HAP-1 (cell line): ENCODE measurements at regions not wholly inside any gene's neighbourhood (a gene's known extent, or its start where the extent isn't known, plus 50 kb on each side); places are given as distances from the start of the nearest gene placed in this dataset.

Experiments used
- DNase-seq, 2 experiments: peaks; one replicate each; pipeline ENCODE4 v3.0.0-alpha.2; 2016 to 2020; ENCODE audit warnings: low spot score in 2 of 2
- H3K27me3 ChIP-seq: fragments of 250-450 bp; sonication (Bioruptor Pico); 2 replicates; pipeline ENCODE4 v1.5.1; 2020; ENCODE audit warnings: low read depth, mild to moderate bottlenecking, moderate library complexity
- H3K36me3 ChIP-seq: fragments of 250-450 bp; sonication (Bioruptor Pico); replicated peaks from 2 replicates; pipeline ENCODE4 v1.5.1; 2020; ENCODE audit warnings: mild to moderate bottlenecking
- H3K4me1 ChIP-seq: fragments of 250-450 bp; sonication (Bioruptor Pico); 2 replicates; pipeline ENCODE4 v1.5.1; 2020; ENCODE audit warnings: mild to moderate bottlenecking
- H3K4me3 ChIP-seq: fragments of 250-450 bp; sonication (Bioruptor Pico); 2 replicates; pipeline ENCODE4 v1.5.1; 2020; ENCODE audit warnings: mild to moderate bottlenecking, moderate library complexity
- H3K9me3 ChIP-seq: fragments of 250-450 bp; sonication (Bioruptor Pico); 2 replicates; pipeline ENCODE4 v1.5.1; 2020; ENCODE audit warnings: mild to moderate bottlenecking, moderate library complexity
- in situ Hi-C: fragments of 300-500 bp; cut with MboI; formaldehyde crosslinking; loops from 3 replicates; pipeline ENCODE4 v1.14.3; 2020; ENCODE audit warnings: low sequenced_read_pairs, inconsistent platforms, mixed read lengths

DNA sequence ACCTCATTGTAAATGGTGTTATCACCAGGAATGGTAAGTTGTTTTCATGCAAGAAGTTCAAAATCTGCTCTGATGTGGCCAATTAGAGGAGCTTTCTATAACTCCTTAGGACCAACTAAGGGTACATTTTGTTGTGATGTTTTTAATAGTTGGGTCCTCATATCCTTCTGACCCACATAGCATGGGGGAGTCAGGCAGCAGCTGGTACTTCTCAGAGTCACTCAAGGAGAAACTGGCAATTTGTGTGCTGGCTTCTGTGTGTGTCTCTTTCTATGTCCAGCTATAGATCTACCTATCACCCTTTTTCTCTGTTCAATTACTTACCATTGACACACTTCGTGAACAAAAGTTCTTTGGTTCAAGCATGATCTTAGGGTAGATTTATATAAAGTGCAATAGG lies 194.3 kb upstream of the TENM3 start:
- DNase-seq = no peak
- Histone ChIP-seq H3K4me1 (no peaks in the 10 kb centered on the region), H3K27me3 (no peaks in the 10 kb centered on the region), H3K4me3 (no peak overlapping the region), H3K9me3 (no peaks in the 10 kb centered on the region), H3K36me3 (no peaks in the 10 kb centered on the region)
- in situ Hi-C loops = no loop called here

DNA sequence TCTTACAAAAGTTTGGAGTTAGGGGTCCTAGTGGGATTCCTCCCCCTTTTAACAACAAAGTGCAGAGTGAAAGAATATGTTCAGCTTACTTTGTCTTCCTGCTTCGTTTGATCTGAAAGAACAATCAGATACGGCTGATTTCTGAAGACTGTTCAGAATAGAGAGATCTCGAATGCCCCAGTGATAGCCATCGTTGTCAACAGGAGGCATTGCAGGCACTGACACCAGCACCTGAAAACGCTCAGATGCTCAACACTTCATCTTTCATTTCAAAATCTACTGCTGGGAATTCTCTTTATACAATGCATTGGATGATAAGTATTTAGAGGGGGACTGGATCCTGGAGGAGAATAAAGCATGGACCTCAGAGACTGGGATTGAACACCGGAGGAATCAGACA lies 186.3 kb upstream of the TENM3 start:
- H3K4me1 ChIP-seq = no peaks in the 10 kb centered on the region; the same call in 1 of the 2 replicates
- H3K27me3 ChIP-seq = no peaks in the 10 kb centered on the region
- H3K36me3 ChIP-seq = no peaks in the 10 kb centered on the region
- no peak for DNase-seq
- no peaks in the 10 kb centered on the region for H3K9me3 ChIP-seq
- H3K4me3 ChIP-seq = no peak overlapping the region
- in situ Hi-C loops = no loop called here

DNA sequence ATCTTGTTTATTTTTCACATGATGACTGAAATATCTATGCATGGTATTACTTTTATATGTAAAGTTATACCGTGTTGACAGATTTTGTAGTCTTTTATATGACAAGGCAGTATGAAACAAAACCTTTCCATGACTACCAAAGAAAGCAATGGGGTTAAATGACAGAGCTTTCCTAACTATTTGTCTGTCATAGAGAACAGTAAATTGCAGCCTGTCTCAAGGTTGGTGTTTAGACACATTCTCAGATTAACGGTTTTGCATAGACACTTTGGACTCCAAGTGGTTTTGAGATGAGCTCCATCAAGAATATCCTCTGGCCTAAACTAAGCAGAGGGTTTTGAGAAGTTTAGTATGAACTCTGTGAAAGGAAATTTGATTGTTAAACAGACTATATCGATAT lies 180.7 kb upstream of the TENM3 start:
- H3K36me3 ChIP-seq = no peaks in the 10 kb centered on the region
- no peaks in the 10 kb centered on the region for H3K27me3 ChIP-seq
- peak in 1 of 2 experiments; percentile 75 for DNase-seq
- peaks cover 17% of the 10 kb centered on the region for H3K4me1 ChIP-seq
- no peaks in the 10 kb centered on the region for H3K9me3 ChIP-seq
- H3K4me3 ChIP-seq = no peak overlapping the region
- in situ Hi-C loops = no loop called here

DNA sequence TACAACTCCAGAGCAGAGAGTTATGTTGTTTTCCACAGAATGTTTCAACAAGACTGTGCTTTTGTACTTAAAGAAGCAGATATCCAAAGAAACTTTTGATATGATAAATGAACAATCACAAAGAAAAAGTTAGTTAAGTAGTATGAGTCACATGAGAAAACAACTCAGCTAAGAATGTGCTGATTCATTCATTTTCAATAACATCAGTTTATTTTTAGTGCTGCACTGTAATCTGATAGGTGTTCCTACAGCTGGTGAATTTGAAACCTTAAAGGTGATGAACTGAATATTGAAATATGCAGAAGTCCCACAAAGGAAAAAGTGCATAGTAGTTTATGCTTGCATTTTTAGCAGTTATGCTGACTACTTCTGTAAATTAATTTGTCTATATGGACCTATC lies 180.3 kb upstream of the TENM3 start:
- H3K36me3 ChIP-seq = no peaks in the 10 kb centered on the region
- DNase-seq = peak in 1 of 2 experiments; percentile 94

DNA sequence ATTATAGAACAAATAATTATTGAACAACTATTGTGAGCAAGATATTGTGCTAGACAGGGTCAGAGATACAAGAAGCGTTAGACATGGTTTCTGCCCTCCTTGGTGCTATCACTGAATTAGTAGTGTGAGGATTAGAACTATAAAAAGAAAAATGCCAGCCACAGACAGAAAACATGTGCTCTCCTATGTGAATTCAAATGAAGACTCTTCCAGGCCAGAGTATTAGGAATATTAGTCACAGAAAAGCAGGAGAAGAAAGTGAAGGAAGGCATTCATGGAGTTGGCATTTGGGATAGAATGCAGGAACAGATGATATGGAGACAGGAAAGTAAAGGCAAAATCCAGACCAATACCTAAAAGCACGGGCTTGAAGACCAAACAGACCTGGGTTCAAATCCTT lies 179.6 kb upstream of the TENM3 start:
- H3K9me3 ChIP-seq = no peaks in the 10 kb centered on the region
- H3K4me3 ChIP-seq = no peak overlapping the region
- no peaks in the 10 kb centered on the region for H3K36me3 ChIP-seq
- no peaks in the 10 kb centered on the region for H3K27me3 ChIP-seq
- in situ Hi-C loops = no loop called here
- H3K4me1 ChIP-seq = peaks cover 17% of the 10 kb centered on the region
- peak in 1 of 2 experiments; percentile 28 for DNase-seq

More for the DNA sequence above, 180.3 kb upstream of the TENM3 start:
- Histone ChIP-seq H3K4me1 (peaks cover 17% of the 10 kb centered on the region), H3K27me3 (no peaks in the 10 kb centered on the region), H3K4me3 (no peak overlapping the region), H3K9me3 (no peaks in the 10 kb centered on the region)
- in situ Hi-C loops = no loop called here

DNA sequence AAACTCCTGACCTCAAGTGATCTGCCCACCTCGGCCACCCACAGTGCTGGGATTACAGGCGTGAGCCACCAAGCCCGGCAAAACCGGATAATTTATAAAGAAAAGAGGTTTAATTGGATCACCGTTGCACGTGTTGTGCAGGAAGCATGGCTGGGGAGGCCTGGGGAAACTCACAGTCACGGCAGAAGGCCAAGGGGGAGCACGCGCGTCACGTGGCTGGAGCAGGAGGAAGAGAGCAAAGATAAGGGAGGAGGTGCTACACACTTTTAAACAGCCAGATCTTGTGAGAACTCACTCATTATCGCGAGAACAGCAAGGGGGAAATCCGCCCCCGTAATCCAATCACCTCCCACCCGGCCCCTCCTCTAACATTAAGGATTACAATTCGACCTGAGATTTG lies 177.9 kb upstream of the TENM3 start:
- DNase-seq = no peak
- peaks cover 17% of the 10 kb centered on the region for H3K4me1 ChIP-seq
- in situ Hi-C loops = no loop called here
- H3K9me3 ChIP-seq = no peaks in the 10 kb centered on the region
- no peaks in the 10 kb centered on the region for H3K36me3 ChIP-seq
- H3K4me3 ChIP-seq = no peak overlapping the region
- no peaks in the 10 kb centered on the region for H3K27me3 ChIP-seq

DNA sequence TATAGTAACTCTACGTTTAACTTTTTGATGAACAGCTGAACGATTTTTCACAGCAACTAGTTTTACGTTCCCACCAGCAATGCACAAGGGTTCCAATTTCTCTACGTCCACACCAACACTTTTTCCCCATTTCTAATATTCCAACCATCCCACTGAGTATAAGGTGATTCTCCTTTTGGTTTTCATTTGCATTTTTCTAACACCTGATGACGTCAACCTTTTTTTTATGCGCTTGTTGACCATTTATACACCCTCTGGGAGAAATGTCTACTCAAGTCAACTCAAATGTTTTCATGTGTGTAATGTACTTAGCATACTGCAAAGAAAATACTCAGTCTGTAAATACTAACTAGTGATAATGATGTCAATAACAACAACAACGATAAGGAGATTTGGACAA lies 177.2 kb upstream of the TENM3 start:
- no peak for DNase-seq
- Histone ChIP-seq H3K27me3 (no peaks in the 10 kb centered on the region), H3K36me3 (no peaks in the 10 kb centered on the region), H3K9me3 (no peaks in the 10 kb centered on the region), H3K4me1 (peaks cover 17% of the 10 kb centered on the region), H3K4me3 (no peak overlapping the region)
- in situ Hi-C loops = no loop called here

DNA sequence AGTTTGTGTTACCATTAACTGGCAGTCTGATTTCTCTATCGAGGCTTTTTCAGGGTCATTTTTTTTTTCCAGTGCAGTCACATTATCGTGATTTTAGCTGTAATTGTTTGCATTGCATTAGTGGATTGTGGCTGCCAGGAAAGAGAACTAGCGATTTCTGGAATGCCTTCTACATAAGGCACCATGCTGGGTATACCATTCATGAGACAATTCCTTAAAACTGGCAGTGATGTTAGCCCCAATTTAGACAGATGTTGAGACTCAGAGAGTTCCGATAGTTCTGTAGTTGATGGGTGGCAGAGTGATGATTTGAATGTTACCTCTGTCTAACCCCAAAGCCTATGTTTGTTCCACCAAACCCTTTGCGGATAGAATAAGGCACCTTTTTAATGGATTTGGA lies 175.4 kb upstream of the TENM3 start:
- in situ Hi-C loops = no loop called here
- H3K4me1 ChIP-seq = peaks cover 9% of the 10 kb centered on the region
- H3K27me3 ChIP-seq = no peaks in the 10 kb centered on the region
- H3K36me3 ChIP-seq = no peaks in the 10 kb centered on the region
- H3K9me3 ChIP-seq = no peaks in the 10 kb centered on the region
- H3K4me3 ChIP-seq = no peak overlapping the region
- no peak for DNase-seq

DNA sequence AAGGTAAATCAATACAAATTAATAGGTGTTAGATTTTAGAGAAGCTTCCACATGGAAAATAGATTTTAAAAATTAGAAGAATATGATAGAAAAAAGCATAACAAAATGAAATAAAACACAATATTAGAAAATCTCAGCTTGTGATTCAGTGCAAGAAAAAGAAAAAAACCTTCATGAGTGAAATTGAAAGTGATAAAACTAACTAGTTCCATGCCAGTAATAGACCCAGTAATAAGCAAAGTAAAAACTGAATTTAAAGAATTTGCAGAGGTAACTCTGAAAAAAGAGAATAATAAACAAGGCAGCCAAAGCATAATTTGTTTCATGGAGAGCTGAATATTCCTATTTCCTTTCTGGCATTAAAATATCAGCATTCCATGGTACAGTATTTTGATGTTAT lies 174.3 kb upstream of the TENM3 start:
- no peak for DNase-seq
- peaks cover 1% of the 10 kb centered on the region; the same call in 1 of the 2 replicates for H3K4me1 ChIP-seq
- H3K36me3 ChIP-seq = no peaks in the 10 kb centered on the region
- in situ Hi-C loops = no loop called here
- no peak overlapping the region for H3K4me3 ChIP-seq
- no peaks in the 10 kb centered on the region for H3K9me3 ChIP-seq
- no peaks in the 10 kb centered on the region for H3K27me3 ChIP-seq

DNA sequence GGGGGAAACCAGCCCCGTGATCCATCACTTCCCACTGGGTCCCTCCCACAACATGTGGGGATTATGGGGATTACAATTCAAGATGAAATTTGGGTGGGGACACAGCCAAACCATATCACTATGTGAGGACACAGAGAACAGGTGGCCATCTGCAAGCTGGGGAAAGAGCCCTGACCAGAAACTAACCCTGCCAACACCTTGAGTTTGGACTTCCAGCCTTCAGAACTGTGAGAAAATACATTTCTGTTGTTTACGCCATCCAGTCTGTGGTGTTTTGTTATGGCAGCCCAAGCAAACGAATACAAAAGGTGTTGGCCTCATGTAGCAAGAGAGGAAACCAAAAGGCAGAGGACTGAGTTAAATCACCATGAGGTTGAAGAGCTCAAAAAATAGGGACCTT lies 169.9 kb upstream of the TENM3 start:
- peaks cover 9% of the 10 kb centered on the region; the same call in 1 of the 2 replicates for H3K4me1 ChIP-seq
- in situ Hi-C loops = no loop called here
- no peaks in the 10 kb centered on the region for H3K27me3 ChIP-seq
- no peak for DNase-seq
- no peak overlapping the region for H3K4me3 ChIP-seq
- no peaks in the 10 kb centered on the region for H3K36me3 ChIP-seq
- H3K9me3 ChIP-seq = no peaks in the 10 kb centered on the region

DNA sequence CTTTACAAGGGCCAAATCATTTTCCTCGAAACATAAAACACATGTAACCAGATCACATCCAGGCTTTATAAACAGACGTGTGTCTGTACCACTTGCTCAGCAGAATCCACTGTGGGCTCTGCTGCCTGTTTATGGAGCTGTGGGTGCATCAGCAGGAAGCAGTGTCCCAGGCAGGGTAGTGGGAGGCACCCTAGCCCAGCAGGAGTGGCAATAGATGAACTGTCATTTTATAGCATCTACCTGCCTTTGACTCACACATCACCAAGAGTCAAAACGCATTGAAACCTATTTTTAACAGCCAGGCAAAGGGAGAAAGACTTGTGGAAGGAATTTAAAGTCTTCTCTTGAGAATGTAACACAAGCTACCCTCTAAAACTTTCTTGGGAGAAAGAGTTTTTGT lies 169.1 kb upstream of the TENM3 start:
- Histone ChIP-seq H3K9me3 (no peaks in the 10 kb centered on the region), H3K4me3 (no peak overlapping the region), H3K4me1 (peaks cover 9% of the 10 kb centered on the region; the same call in 1 of the 2 replicates), H3K27me3 (no peaks in the 10 kb centered on the region), H3K36me3 (no peaks in the 10 kb centered on the region)
- in situ Hi-C loops = no loop called here
- peak; percentile 10 to 50 for DNase-seq

DNA sequence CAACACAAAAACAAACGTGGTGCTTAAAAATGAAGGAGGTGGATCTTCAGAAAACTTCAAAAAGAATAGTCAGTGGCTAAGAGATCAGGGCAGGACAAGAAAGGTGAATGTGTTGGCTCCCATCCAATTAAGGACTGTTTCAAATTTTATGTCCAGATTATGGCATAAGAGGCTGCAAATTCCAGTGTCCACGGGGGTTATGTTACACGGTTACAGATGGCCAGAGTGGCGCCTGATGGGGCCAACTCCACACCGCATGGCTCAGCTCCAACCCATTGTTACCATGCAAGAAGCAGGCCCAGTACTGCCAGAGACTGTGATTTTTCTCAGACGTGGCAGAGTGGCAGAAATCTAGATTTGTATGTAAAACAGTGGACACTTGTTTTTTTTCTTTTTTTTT lies 168.4 kb upstream of the TENM3 start:
- peaks cover 9% of the 10 kb centered on the region; the same call in 1 of the 2 replicates for H3K4me1 ChIP-seq
- no peak overlapping the region for H3K4me3 ChIP-seq
- peak in 1 of 2 experiments; percentile 17 for DNase-seq
- H3K9me3 ChIP-seq = no peaks in the 10 kb centered on the region
- H3K36me3 ChIP-seq = no peaks in the 10 kb centered on the region
- H3K27me3 ChIP-seq = no peaks in the 10 kb centered on the region
- in situ Hi-C loops = no loop called here

DNA sequence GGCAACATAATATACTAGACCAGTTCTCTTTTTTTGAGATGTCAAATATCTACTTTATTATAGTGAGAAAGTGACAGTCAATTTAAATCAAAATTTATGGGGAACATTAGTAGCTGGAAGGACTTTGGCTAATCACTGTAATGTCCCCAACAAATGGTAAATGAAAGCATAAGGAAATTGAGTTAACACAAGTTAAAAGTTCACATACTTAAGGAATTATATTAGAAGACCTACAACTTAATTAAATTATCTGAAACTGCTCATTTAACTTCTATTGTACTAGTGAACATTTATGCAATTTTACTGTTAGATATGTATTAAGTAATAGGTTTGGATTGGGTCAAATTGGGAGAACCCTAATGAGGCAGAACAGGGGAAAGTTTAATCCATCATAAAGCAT lies 160.3 kb upstream of the TENM3 start:
- DNase-seq = no peak
- Histone ChIP-seq H3K36me3 (no peaks in the 10 kb centered on the region), H3K27me3 (no peaks in the 10 kb centered on the region), H3K4me1 (peaks cover 34% of the 10 kb centered on the region), H3K9me3 (no peaks in the 10 kb centered on the region), H3K4me3 (no peak overlapping the region)
- in situ Hi-C loops = no loop called here

DNA sequence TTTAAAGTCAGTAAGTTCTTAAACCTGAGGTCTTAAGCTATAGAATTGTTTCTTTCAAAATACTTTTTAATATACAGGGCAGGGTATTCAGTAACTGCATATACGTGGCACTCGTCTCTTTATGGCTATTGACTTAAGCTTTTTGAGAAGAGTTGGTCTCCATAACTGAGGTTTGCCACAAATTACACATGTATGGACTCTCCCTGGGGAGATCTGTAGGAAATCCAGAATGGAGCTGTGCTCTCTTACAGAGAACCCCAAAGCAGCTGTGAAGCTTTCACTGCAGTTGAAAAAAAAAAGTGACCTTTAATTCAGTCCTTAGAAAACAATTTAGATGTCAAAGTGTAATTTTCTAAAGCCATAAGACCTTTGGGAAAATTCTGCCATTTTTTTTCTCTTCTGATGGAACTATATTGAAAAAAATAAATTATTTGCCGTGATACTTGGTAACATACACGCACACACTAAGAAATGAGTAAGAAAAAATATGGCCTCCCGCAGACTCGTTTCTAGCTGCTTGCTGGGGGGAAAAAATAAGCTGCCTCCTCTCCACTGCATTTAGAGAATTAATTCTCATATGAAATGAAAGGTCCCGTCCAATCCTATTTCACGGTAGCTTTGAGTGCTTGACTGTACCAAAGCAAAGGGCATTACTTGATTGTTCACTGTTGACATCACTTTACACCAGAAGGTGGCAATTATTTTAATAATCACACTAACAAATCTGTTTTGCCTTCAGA lies 159.4 kb upstream of the TENM3 start:
- DNase-seq = no peak
- in situ Hi-C loops = no loop called here
- H3K4me3 ChIP-seq = no peak overlapping the region

DNA sequence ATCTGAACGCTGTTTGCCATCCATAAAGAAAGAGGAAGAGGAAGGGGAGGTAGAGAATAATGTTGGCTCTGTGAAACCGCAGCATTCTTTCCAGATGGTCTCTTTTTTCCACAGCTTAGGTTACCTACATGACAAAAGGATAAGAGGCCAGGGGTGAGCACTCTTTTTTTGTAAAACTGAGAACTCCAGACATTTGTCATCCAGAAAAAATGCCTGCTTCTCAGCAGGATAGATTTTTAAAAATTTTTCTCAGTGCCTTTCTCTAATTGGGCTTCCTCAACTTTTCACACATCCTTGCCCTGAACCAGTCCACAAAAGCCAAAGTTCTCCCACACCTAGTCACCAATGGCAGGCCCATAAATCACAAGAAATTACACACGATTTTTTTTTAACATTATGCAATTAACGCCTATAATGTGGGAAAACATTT lies 158.1 kb upstream of the TENM3 start:
- peak; percentile 61 to 95 for DNase-seq
- Histone ChIP-seq H3K36me3 (no peaks in the 10 kb centered on the region), H3K4me3 (no peak overlapping the region), H3K9me3 (no peaks in the 10 kb centered on the region), H3K27me3 (no peaks in the 10 kb centered on the region), H3K4me1 (peaks cover 34% of the 10 kb centered on the region)
- in situ Hi-C loops = no loop called here

More for the DNA sequence above, 159.4 kb upstream of the TENM3 start:
- Histone ChIP-seq H3K27me3 (no peaks in the 10 kb centered on the region), H3K9me3 (no peaks in the 10 kb centered on the region), H3K36me3 (no peaks in the 10 kb centered on the region), H3K4me1 (peaks cover 34% of the 10 kb centered on the region)
